ENCODE measurements at regions not wholly inside any gene's neighbourhood (a gene's known extent, or its start where the extent isn't known, plus 50 kb on each side); places are given as distances from the start of the nearest gene placed in this dataset.

GRCh38 chr14:83128783-83129182 lies 1595.1 kb upstream of the SEL1L start:
- no peaks in the 10 kb centered on the region; the same call in 2 of the 3 replicates for H3K9me3 ChIP-seq
- H3K4me1 ChIP-seq: no peaks in the 10 kb centered on the region
- no peak overlapping the region for H3K27ac ChIP-seq
- ChIA-PET CTCF (no interaction called here), POLR2A (no interaction called here)
- H3K4me3 ChIP-seq: no peak overlapping the region
- H3K4me2 ChIP-seq: no peak overlapping the region
- no peak for DNase-seq (ENCODE audit: low read depth in 1 of 2, low spot score in 1 of 2)
- WGBS (ENCODE audit: missing lambda C conversion rate): 9% methylated on average over 4 of the region's 4 CpGs
- FAIRE-seq: no peak
- TF ChIP-seq TP53 (CRISPR knock-in tag; IDR thresholded peaks at IDR 0.05): no peak
- no peak for TF ChIP-seq EHF (CRISPR knock-in tag; IDR thresholded peaks at IDR 0.05)
- no peak for TF ChIP-seq EHMT2 (IDR thresholded peaks at IDR 0.05; ENCODE audit: low read depth)
- no peak for TF ChIP-seq FOXS1 (CRISPR knock-in tag; IDR thresholded peaks at IDR 0.05)
- no peak for TF ChIP-seq PBX3 (IDR thresholded peaks at IDR 0.05)
- TF ChIP-seq RFX5 (IDR thresholded peaks at IDR 0.05): no peak
- TF ChIP-seq HES2 (IDR thresholded peaks at IDR 0.05): no peak
- TF ChIP-seq CBX8 (IDR thresholded peaks at IDR 0.05): no peak
- TF ChIP-seq MAX (IDR thresholded peaks at IDR 0.05): no peak
- TF ChIP-seq POLR2AphosphoS2 (conservative IDR thresholded peaks at IDR 0.05; ENCODE audit: low read length): no peak
- no peak for TF ChIP-seq BHLHE40 (IDR thresholded peaks at IDR 0.05; ENCODE audit: low read depth, low read length)
- TF ChIP-seq KDM1A (IDR thresholded peaks at IDR 0.05; ENCODE audit: low read depth): no peak
- TF ChIP-seq MAFK (IDR thresholded peaks at IDR 0.05; ENCODE audit: partially characterized antibody): no peak
- TF ChIP-seq PHF8 (IDR thresholded peaks at IDR 0.05; ENCODE audit: borderline replicate concordance, low read depth): no peak
- no peak for TF ChIP-seq NR3C1 (IDR thresholded peaks at IDR 0.05)
- no peak for TF ChIP-seq NFE2L2 (conservative IDR thresholded peaks at IDR 0.05; ENCODE audit: low read length)
- TF ChIP-seq JUN (IDR thresholded peaks at IDR 0.05): no peak
- no peak for ATAC-seq

DNA sequence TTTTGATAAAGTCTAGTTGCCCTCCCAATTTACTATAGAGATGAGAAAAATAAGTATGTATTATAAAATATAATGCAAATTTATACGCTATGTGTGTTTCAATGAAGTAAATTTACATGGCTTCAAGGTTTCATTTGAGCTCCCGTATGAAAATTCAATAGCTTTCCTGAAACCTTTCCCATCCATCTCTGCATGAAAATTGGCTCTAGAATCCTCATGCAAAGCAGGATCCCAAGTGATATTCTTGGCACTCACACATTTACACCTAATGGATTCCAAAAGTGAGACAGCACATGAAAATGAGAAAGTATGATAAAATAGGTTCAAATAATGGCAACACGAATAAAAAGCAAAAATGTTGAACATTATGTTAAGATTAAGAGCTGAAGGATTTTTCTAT lies 1595.8 kb upstream of the SEL1L start:
- 3% methylated on average over 3 of the region's 3 CpGs for WGBS (ENCODE audit: missing lambda C conversion rate)
- DNase-seq (ENCODE audit: low read depth in 1 of 2, low spot score in 1 of 2): no peak
- no peak for FAIRE-seq
- Histone ChIP-seq H3K4me3 (no peak overlapping the region), H3K9me3 (no peaks in the 10 kb centered on the region; the same call in 2 of the 3 replicates), H3K4me2 (no peak overlapping the region), H3K4me1 (no peaks in the 10 kb centered on the region), H3K27ac (no peak overlapping the region)
- ChIA-PET CTCF (no interaction called here), POLR2A (no interaction called here)
- TF ChIP-seq MAZ (IDR thresholded peaks at IDR 0.05; ENCODE audit: borderline replicate concordance, low read depth, low read length) (no peak), ZNF302 (CRISPR knock-in tag; IDR thresholded peaks at IDR 0.05) (no peak), RCOR1 (IDR thresholded peaks at IDR 0.05; ENCODE audit: low read depth, low read length) (no peak), HOXB5 (CRISPR knock-in tag; IDR thresholded peaks at IDR 0.05) (no peak), ZFP36 (IDR thresholded peaks at IDR 0.05; ENCODE audit: borderline replicate concordance, partially characterized antibody) (no peak)
- ATAC-seq: no peak

- H3K4me2 ChIP-seq: no peak overlapping the region
- WGBS (ENCODE audit: missing lambda C conversion rate): 6% methylated on average over 9 of the region's 9 CpGs
- no peak overlapping the region for H3K4me3 ChIP-seq
- DNase-seq (ENCODE audit: low read depth in 1 of 2, low spot score in 1 of 2) (no peak), ATAC-seq (no peak), FAIRE-seq (no peak)
- no peaks in the 10 kb centered on the region for H3K4me1 ChIP-seq
- TF ChIP-seq MAX (IDR thresholded peaks at IDR 0.05) (no peak), BCL3 (IDR thresholded peaks at IDR 0.05) (no peak), BHLHE40 (IDR thresholded peaks at IDR 0.05; ENCODE audit: low read depth, low read length) (no peak), CBX8 (IDR thresholded peaks at IDR 0.05) (no peak), JUNB (IDR thresholded peaks at IDR 0.05) (no peak), MAZ (IDR thresholded peaks at IDR 0.05; ENCODE audit: borderline replicate concordance, low read depth, low read length) (no peak), ESRRA (IDR thresholded peaks at IDR 0.05; ENCODE audit: borderline replicate concordance, low read length) (no peak), ZNF302 (CRISPR knock-in tag; IDR thresholded peaks at IDR 0.05) (no peak), NFE2L2 (conservative IDR thresholded peaks at IDR 0.05; ENCODE audit: low read length) (no peak), PBX3 (IDR thresholded peaks at IDR 0.05) (no peak)
- POLR2A ChIA-PET: no interaction called here
- CTCF ChIA-PET: no interaction called here
- no peaks in the 10 kb centered on the region for H3K9me3 ChIP-seq
- H3K27ac ChIP-seq: no peak overlapping the region
Observed at GRCh38 chr14:83133981-83134645, 1600.5 kb upstream of the SEL1L start.
